Stimulated activated CD4-positive, alpha-beta T cell treated with anti-CD3 and anti-CD28 coated beads, Interleukin-4, amount 100 ng/mL, for 1 hour (primary cell): ENCODE measurements at regions not wholly inside any gene's neighbourhood (a gene's known extent, or its start where the extent isn't known, plus 50 kb on each side); places are given as distances from the start of the nearest gene placed in this dataset.
"Not testable (repeated sequence)": the region's sequence is repeated elsewhere in the genome, so short reads cannot be mapped to it uniquely, and the experiment has no call there.

ENCODE experiments used
- DNase-seq: peaks from one replicate; pipeline ENCODE4 v3.0.0-alpha.2; 2020

- no peak for DNase-seq
Measured at GRCh38 chr15:38746211-38746610, 181.6 kb upstream of the RASGRP1 start.

- no peak for DNase-seq
Measured at GRCh38 chr15:38748710-38749109, 184.1 kb upstream of the RASGRP1 start.

GRCh38 chr15:38750786-38751185 lies 186.2 kb upstream of the RASGRP1 start:
- DNase-seq = no peak

- DNase-seq = no peak
Measured at GRCh38 chr15:38755718-38756117, 191.1 kb upstream of the RASGRP1 start.

GRCh38 chr15:38756441-38756840 lies 191.8 kb upstream of the RASGRP1 start:
- DNase-seq = no peak

GRCh38 chr15:38758043-38758442 lies 193.4 kb upstream of the RASGRP1 start:
- no peak for DNase-seq

- DNase-seq = no peak
Measured at GRCh38 chr15:38761681-38762080, 197.1 kb upstream of the RASGRP1 start.

GRCh38 chr15:38768970-38769369 lies 204.4 kb upstream of the RASGRP1 start:
- DNase-seq = no peak

GRCh38 chr15:38769492-38769891 lies 204.9 kb upstream of the RASGRP1 start:
- no peak for DNase-seq

- not testable (repeated sequence) for DNase-seq
Measured at GRCh38 chr15:38774076-38774475, 209.5 kb upstream of the RASGRP1 start.

GRCh38 chr15:38781196-38781595 lies 216.6 kb upstream of the RASGRP1 start:
- DNase-seq = no peak

GRCh38 chr15:38782156-38782555 lies 217.5 kb upstream of the RASGRP1 start:
- DNase-seq = no peak

GRCh38 chr15:38788918-38789317 lies 224.3 kb upstream of the RASGRP1 start:
- DNase-seq = no peak

- DNase-seq = no peak
Measured at GRCh38 chr15:38789566-38789965, 225.0 kb upstream of the RASGRP1 start.

- no peak for DNase-seq
Measured at GRCh38 chr15:38793206-38793810, 228.7 kb upstream of the RASGRP1 start.

- DNase-seq = no peak
Measured at GRCh38 chr15:38795471-38796245, 231.0 kb upstream of the RASGRP1 start.

GRCh38 chr15:38796589-38796988 lies 232.0 kb upstream of the RASGRP1 start:
- DNase-seq = no peak

GRCh38 chr15:38797506-38797905 lies 232.9 kb upstream of the RASGRP1 start:
- DNase-seq = not testable (repeated sequence)

- not testable (repeated sequence) for DNase-seq
Measured at GRCh38 chr15:38799202-38799601, 234.6 kb upstream of the RASGRP1 start.

- DNase-seq = no peak
Measured at GRCh38 chr15:38809621-38810020, 245.0 kb upstream of the RASGRP1 start.

- no peak for DNase-seq
Measured at GRCh38 chr15:38810686-38811085, 246.1 kb upstream of the RASGRP1 start.

GRCh38 chr15:38814254-38814653 lies 249.6 kb upstream of the RASGRP1 start:
- not testable (repeated sequence) for DNase-seq

GRCh38 chr15:38814891-38815290 lies 250.3 kb upstream of the RASGRP1 start:
- DNase-seq = no peak

GRCh38 chr15:38817427-38818156 lies 253.0 kb upstream of the RASGRP1 start:
- peak; percentile 81 for DNase-seq
